Mucosa of descending colon (tissue), 3 donors: ENCODE measurements at regions not wholly inside any gene's neighbourhood (a gene's known extent, or its start where the extent isn't known, plus 50 kb on each side); places are given as distances from the start of the nearest gene placed in this dataset.
"Not testable (repeated sequence)": the region's sequence is repeated elsewhere in the genome, so short reads cannot be mapped to it uniquely, and the experiment has no call there.

Source experiments
- ATAC-seq: fragments of 200-7000 bp; cut with Tn5 transposase; one replicate; pipeline ENCODE4 v1.9.1; 2020; ENCODE audit warnings: mild to moderate bottlenecking, moderate library complexity
- DNase-seq, 3 donors: peaks; one replicate each; pipeline ENCODE4 v3.0.0-alpha.2; 2020
- H3K36me3 ChIP-seq: fragments of 200-600 bp; one replicate; pipeline ENCODE4 v1.8.0; 2021; ENCODE audit warnings: low read depth, mild to moderate bottlenecking
- H3K4me1 ChIP-seq: fragments of 200-600 bp; one replicate; pipeline ENCODE4 v1.8.0; 2021; ENCODE audit warnings: low read depth, mild to moderate bottlenecking
- H3K4me3 ChIP-seq: fragments of 200-600 bp; one replicate; pipeline ENCODE4 v1.8.0; 2021; ENCODE audit warnings: mild to moderate bottlenecking
- H3K9me3 ChIP-seq: fragments of 200-600 bp; one replicate; pipeline ENCODE4 v1.8.0; 2021; ENCODE audit warnings: mild to moderate bottlenecking
- CTCF ChIP-seq: fragments of 200-600 bp; IDR thresholded peaks from one replicate; pipeline ENCODE4 v1.8.0; 2022; ENCODE audit warnings: antibody characterized with exemption, mild to moderate bottlenecking
- intact Hi-C, 2 donors: fragments of 100-400 bp; cut with DNase I in 1 of 2; cut with micrococcal nuclease in 1 of 2; formaldehyde crosslinking; loops; one replicate each; pipeline versions ENCODE4 v1.11.0 to v1.11.1; 2022; cut with DNase I, micrococcal nuclease
- donor health status: DM: no; HTN: no; CAD: no; lungs with moderate emphysema.
- donor health status: DM: no; HTN: no; CAD: no.
- donor health status: DM: no; HTN: yes; CAD: no.

GRCh38 chr1:168490306-168490705 lies 53.5 kb downstream of the XCL2 start:
- no peak for ATAC-seq
- Histone ChIP-seq H3K9me3 (peaks cover 2% of the 10 kb centered on the region), H3K4me3 (no peak overlapping the region), H3K36me3 (no peaks in the 10 kb centered on the region), H3K4me1 (no peaks in the 10 kb centered on the region)
- TF ChIP-seq CTCF, result no peak
- no peak for DNase-seq
- intact Hi-C loops, result no loop called here

DNA sequence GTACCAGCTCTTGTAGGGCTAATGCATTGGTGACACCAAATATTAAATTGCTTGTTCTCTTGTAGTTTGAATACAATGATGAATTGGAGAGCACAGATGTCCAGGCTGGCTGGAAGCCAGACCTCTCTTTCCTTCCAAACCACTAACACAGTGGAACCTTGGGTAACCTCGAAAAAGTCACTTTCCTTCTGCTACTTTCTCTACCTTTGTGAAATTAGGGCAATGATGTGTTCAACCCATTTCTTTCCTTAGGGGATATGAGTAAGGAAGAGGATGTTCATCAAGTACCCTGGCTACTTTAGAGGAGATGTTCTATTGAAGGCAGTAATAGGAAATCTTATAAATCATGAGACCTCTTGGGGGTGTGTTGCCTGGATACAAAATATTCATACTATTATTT lies 55.7 kb downstream of the XCL2 start:
- no peaks in the 10 kb centered on the region for H3K36me3 ChIP-seq
- TF ChIP-seq CTCF, result no peak
- ATAC-seq, result no peak
- H3K9me3 ChIP-seq, result peaks cover 2% of the 10 kb centered on the region
- H3K4me1 ChIP-seq, result no peaks in the 10 kb centered on the region
- H3K4me3 ChIP-seq, result no peak overlapping the region
- intact Hi-C loops, result no loop called here
- no peak for DNase-seq

DNA sequence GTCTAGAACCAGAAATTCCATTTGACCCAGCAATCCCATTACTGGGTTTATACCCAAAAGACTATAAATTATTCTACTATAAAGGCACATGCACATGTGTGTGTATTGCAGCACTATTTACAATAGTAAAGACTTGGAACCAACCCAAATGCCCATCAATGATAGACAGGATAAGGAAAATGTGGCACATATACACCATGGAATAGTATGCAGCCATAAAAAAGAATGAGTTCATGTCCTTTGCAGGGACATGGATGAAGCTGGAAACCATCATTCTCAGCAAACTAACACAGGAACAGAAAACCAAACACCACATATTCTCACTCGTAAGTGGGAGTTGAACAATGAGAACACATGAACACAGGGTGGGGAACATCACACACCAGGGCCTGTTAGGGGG lies 57.0 kb downstream of the XCL2 start:
- intact Hi-C loops, H3K9me3 ChIP-seq, H3K4me1 ChIP-seq, H3K4me3 ChIP-seq, ATAC-seq, DNase-seq, H3K36me3 ChIP-seq: not testable (repeated sequence)

DNA sequence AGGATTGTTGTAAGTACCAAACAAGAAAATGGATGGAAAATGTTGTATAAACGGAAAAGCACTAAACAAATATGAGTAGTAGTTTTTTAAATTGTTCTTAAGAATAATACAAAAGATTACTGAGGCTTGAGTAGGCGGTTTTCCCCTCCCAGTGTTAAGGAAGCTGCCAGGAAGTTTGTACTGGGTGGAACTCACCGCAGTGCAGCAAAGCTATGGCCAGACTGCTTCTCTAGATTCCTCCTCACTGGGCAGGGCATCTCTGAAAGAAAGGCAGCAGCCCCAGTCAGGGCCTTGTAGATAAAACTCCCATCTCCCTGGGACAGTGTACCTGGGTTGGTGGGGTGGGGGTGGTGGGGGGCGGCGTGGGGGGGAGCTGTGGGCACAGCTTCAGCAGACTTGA lies 58.7 kb downstream of the XCL2 start:
- peak; percentile 84 for ATAC-seq
- Histone ChIP-seq H3K9me3 (peaks cover 2% of the 10 kb centered on the region), H3K36me3 (no peaks in the 10 kb centered on the region), H3K4me3 (no peak overlapping the region), H3K4me1 (no peaks in the 10 kb centered on the region)
- TF ChIP-seq CTCF, result no peak
- intact Hi-C loops, result no loop called here
- DNase-seq, result peak in 1 of 3 donors; percentile 40

DNA sequence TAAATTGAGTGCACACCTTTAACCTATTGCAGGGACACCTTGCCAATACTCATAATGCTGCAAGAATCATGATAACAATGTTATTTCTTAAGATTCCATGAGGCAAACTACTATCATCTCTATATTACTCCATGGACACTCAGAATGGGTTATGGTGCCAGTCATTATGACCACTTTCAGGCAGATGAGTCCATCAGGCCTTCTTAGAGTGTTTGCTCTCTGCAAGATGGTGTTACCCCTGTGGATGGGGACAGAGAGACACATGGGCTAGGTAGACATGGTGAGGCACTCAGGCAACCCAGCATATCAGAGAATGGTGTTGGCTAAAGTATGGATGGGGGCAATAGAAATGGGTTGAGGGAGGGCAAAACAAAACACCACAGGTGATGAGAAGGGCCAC lies 59.7 kb downstream of the XCL2 start:
- no peak for ATAC-seq
- no peak for DNase-seq
- no peaks in the 10 kb centered on the region for H3K4me1 ChIP-seq
- H3K36me3 ChIP-seq, result no peaks in the 10 kb centered on the region
- H3K9me3 ChIP-seq, result peaks cover 2% of the 10 kb centered on the region
- H3K4me3 ChIP-seq, result no peak overlapping the region
- TF ChIP-seq CTCF, result no peak
- intact Hi-C loops, result no loop called here

- intact Hi-C loops, result no loop called here
- DNase-seq (no peak), ATAC-seq (no peak)
- Histone ChIP-seq H3K9me3 (peaks cover 2% of the 10 kb centered on the region), H3K36me3 (no peaks in the 10 kb centered on the region), H3K4me3 (no peak overlapping the region), H3K4me1 (no peaks in the 10 kb centered on the region)
- TF ChIP-seq CTCF, result no peak
These were observed 60.3 kb downstream of the XCL2 start for GRCh38 chr1:168483539-168483938.
